SK-N-SH (cell line): ENCODE measurements at regions not wholly inside any gene's neighbourhood (a gene's known extent, or its start where the extent isn't known, plus 50 kb on each side); places are given as distances from the start of the nearest gene placed in this dataset.

Experiments used
- EP300 ChIP-seq, 2 experiments: IDR thresholded peaks; 2 replicates each; pipeline versions ENCODE4 v1.4.0 to v1.6.1; 2012; ENCODE audit warnings: borderline replicate concordance in 1 of 2, low read depth in 1 of 2, low read length in 1 of 2
- EZH2phosphoT487 ChIP-seq: fragments of 200-600 bp; sonication (generic); IDR thresholded peaks from 2 replicates; pipeline ENCODE4 v1.6.1; 2017; ENCODE audit warnings: low read depth, mixed run types, mild to moderate bottlenecking, antibody characterized with exemption, moderate library complexity, borderline replicate concordance
- FOXM1 ChIP-seq: IDR thresholded peaks from 2 replicates; pipeline ENCODE4 v1.4.0; 2012; ENCODE audit warnings: low read depth, mild to moderate bottlenecking
- JUND ChIP-seq: IDR thresholded peaks from 2 replicates; pipeline ENCODE4 v1.4.0; 2012
- NRF1 ChIP-seq: IDR thresholded peaks from 2 replicates; pipeline ENCODE4 v1.6.1; 2012; ENCODE audit warnings: low read depth, mild to moderate bottlenecking, low read length
- POLR2AphosphoS5 ChIP-seq: IDR thresholded peaks from 2 replicates; pipeline ENCODE4 v1.6.1; 2012; ENCODE audit warnings: low read depth, low read length
- RAD21 ChIP-seq: IDR thresholded peaks from 2 replicates; pipeline ENCODE4 v1.6.1; 2012; ENCODE audit warnings: mild to moderate bottlenecking, low read length
- RFX5 ChIP-seq: IDR thresholded peaks from 2 replicates; pipeline ENCODE4 v1.6.1; 2012; ENCODE audit warnings: mild to moderate bottlenecking, improper control_type of control experiment, low read length
- YY1 ChIP-seq: IDR thresholded peaks from 2 replicates; pipeline ENCODE4 v1.4.0; 2012; ENCODE audit warnings: low read depth, mild to moderate bottlenecking
- TF ChIP-seq, protein P1 (sequence below): fragments of 200-600 bp; sonication (generic); IDR thresholded peaks from 2 replicates; pipeline ENCODE4 v1.6.1; 2017; ENCODE audit warnings: antibody characterized with exemption, mild to moderate bottlenecking, moderate library complexity
- TF ChIP-seq, protein P2 (sequence below): IDR thresholded peaks from 2 replicates; pipeline ENCODE4 v1.4.0; 2012; ENCODE audit warnings: low read depth
- TF ChIP-seq, protein P3 (sequence below): IDR thresholded peaks from 2 replicates; pipeline ENCODE4 v1.4.0; 2012; ENCODE audit warnings: low read depth, borderline replicate concordance
- TF ChIP-seq, protein P4 (sequence below): fragments of 150-350 bp; IDR thresholded peaks from 2 replicates; pipeline ENCODE4 v1.6.1; 2017; ENCODE audit warnings: antibody characterized with exemption, low read length, low read depth, borderline replicate concordance
- TF ChIP-seq, protein P5 (sequence below): IDR thresholded peaks from 2 replicates; pipeline ENCODE4 v1.6.1; 2012; ENCODE audit warnings: mild to moderate bottlenecking, low read depth, low read length, moderate library complexity

DNA sequence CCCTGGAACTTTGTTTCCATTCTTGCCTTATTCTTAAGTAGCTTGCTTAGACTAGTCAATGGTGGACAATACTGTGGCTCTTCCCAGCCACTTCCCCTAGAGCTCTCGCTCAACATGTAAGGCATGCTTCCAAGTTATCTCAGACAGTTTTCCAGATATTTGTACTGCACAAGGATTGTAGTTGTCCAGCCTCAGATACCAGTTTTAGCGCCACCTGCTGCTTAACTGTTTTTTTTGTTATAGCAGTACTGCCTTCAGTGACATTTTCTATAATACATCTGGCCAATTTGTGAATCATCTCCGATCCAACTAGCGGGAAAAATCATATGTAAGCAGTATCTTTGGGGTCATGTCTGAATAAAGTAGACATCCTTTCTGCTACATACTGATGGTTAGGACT, 346.7 kb upstream of the ADGRL4 start:
- TF ChIP-seq, protein P1, sequence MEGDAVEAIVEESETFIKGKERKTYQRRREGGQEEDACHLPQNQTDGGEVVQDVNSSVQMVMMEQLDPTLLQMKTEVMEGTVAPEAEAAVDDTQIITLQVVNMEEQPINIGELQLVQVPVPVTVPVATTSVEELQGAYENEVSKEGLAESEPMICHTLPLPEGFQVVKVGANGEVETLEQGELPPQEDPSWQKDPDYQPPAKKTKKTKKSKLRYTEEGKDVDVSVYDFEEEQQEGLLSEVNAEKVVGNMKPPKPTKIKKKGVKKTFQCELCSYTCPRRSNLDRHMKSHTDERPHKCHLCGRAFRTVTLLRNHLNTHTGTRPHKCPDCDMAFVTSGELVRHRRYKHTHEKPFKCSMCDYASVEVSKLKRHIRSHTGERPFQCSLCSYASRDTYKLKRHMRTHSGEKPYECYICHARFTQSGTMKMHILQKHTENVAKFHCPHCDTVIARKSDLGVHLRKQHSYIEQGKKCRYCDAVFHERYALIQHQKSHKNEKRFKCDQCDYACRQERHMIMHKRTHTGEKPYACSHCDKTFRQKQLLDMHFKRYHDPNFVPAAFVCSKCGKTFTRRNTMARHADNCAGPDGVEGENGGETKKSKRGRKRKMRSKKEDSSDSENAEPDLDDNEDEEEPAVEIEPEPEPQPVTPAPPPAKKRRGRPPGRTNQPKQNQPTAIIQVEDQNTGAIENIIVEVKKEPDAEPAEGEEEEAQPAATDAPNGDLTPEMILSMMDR: peak; percentile 62
- TF ChIP-seq RFX5 (no peak), EP300 (IDR thresholded peaks at IDR 0.05; ENCODE audit: borderline replicate concordance in 1 of 2, low read depth in 1 of 2, low read length in 1 of 2) (no peak), YY1 (no peak), POLR2AphosphoS5 (no peak), FOXM1 (no peak), NRF1 (no peak), EZH2phosphoT487 (no peak), RAD21 (peak; percentile 50), JUND (no peak)
- TF ChIP-seq, protein P2, sequence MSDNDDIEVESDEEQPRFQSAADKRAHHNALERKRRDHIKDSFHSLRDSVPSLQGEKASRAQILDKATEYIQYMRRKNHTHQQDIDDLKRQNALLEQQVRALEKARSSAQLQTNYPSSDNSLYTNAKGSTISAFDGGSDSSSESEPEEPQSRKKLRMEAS: no peak
- TF ChIP-seq, protein P3, sequence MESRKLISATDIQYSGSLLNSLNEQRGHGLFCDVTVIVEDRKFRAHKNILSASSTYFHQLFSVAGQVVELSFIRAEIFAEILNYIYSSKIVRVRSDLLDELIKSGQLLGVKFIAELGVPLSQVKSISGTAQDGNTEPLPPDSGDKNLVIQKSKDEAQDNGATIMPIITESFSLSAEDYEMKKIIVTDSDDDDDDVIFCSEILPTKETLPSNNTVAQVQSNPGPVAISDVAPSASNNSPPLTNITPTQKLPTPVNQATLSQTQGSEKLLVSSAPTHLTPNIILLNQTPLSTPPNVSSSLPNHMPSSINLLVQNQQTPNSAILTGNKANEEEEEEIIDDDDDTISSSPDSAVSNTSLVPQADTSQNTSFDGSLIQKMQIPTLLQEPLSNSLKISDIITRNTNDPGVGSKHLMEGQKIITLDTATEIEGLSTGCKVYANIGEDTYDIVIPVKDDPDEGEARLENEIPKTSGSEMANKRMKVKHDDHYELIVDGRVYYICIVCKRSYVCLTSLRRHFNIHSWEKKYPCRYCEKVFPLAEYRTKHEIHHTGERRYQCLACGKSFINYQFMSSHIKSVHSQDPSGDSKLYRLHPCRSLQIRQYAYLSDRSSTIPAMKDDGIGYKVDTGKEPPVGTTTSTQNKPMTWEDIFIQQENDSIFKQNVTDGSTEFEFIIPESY: no peak
- TF ChIP-seq, protein P4, sequence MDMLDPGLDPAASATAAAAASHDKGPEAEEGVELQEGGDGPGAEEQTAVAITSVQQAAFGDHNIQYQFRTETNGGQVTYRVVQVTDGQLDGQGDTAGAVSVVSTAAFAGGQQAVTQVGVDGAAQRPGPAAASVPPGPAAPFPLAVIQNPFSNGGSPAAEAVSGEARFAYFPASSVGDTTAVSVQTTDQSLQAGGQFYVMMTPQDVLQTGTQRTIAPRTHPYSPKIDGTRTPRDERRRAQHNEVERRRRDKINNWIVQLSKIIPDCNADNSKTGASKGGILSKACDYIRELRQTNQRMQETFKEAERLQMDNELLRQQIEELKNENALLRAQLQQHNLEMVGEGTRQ: no peak
- TF ChIP-seq, protein P5, sequence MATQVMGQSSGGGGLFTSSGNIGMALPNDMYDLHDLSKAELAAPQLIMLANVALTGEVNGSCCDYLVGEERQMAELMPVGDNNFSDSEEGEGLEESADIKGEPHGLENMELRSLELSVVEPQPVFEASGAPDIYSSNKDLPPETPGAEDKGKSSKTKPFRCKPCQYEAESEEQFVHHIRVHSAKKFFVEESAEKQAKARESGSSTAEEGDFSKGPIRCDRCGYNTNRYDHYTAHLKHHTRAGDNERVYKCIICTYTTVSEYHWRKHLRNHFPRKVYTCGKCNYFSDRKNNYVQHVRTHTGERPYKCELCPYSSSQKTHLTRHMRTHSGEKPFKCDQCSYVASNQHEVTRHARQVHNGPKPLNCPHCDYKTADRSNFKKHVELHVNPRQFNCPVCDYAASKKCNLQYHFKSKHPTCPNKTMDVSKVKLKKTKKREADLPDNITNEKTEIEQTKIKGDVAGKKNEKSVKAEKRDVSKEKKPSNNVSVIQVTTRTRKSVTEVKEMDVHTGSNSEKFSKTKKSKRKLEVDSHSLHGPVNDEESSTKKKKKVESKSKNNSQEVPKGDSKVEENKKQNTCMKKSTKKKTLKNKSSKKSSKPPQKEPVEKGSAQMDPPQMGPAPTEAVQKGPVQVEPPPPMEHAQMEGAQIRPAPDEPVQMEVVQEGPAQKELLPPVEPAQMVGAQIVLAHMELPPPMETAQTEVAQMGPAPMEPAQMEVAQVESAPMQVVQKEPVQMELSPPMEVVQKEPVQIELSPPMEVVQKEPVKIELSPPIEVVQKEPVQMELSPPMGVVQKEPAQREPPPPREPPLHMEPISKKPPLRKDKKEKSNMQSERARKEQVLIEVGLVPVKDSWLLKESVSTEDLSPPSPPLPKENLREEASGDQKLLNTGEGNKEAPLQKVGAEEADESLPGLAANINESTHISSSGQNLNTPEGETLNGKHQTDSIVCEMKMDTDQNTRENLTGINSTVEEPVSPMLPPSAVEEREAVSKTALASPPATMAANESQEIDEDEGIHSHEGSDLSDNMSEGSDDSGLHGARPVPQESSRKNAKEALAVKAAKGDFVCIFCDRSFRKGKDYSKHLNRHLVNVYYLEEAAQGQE: no peak
